DND-41 (cell line): ENCODE measurements at regions not wholly inside any gene's neighbourhood (a gene's known extent, or its start where the extent isn't known, plus 50 kb on each side); places are given as distances from the start of the nearest gene placed in this dataset.

ENCODE experiments used
- ATAC-seq: fragments of 200-7000 bp; cut with Tn5 transposase; 3 replicates; pipeline ENCODE4 v1.9.1; 2021; ENCODE audit warnings: low read depth; ENCODE audit not compliant: insufficient read depth
- DNase-seq: peaks from one replicate; pipeline ENCODE4 v3.0.0-alpha.2; 2020
- H2AFZ ChIP-seq: 2 replicates; pipeline ENCODE4 v1.6.0; 2012; ENCODE audit warnings: low read depth, low read length
- H3K27ac ChIP-seq: 2 replicates; pipeline ENCODE4 v1.5.1; 2012; ENCODE audit warnings: low read length, inconsistent platforms
- H3K27me3 ChIP-seq: fragments of 200-600 bp; sonication (generic); 2 replicates; pipeline ENCODE4 v1.6.0; 2012; ENCODE audit warnings: low read length, mild to moderate bottlenecking, inconsistent platforms; ENCODE audit not compliant: insufficient read depth, poor library complexity
- H3K36me3 ChIP-seq: 2 replicates; pipeline ENCODE4 v1.5.1; 2012; ENCODE audit warnings: low read length, inconsistent platforms; ENCODE audit not compliant: insufficient read depth
- H3K4me1 ChIP-seq: 2 replicates; pipeline ENCODE4 v1.5.1; 2012; ENCODE audit warnings: mild to moderate bottlenecking, low read length; ENCODE audit not compliant: insufficient read depth
- H3K4me2 ChIP-seq: 2 replicates; pipeline ENCODE4 v1.6.0; 2012; ENCODE audit warnings: mild to moderate bottlenecking, moderate library complexity, low read length, inconsistent platforms; ENCODE audit not compliant: insufficient read depth
- H3K4me3 ChIP-seq, 2 experiments: fragments of 200-600 bp in 1 of 2; shearing (Covaris generic) in 1 of 2; 2 replicates each; pipeline ENCODE4 v1.5.1; 2012 to 2016; ENCODE audit warnings: inconsistent platforms in 2 of 2, low read length in 2 of 2, mild to moderate bottlenecking in 2 of 2, low read depth in 1 of 2, moderate library complexity in 1 of 2
- H3K79me2 ChIP-seq: 2 replicates; pipeline ENCODE4 v1.6.0; 2012; ENCODE audit warnings: low read length, inconsistent platforms; ENCODE audit not compliant: insufficient read depth
- H3K9ac ChIP-seq: 2 replicates; pipeline ENCODE4 v1.6.0; 2012; ENCODE audit warnings: low read depth, mild to moderate bottlenecking, inconsistent platforms, low read length, moderate library complexity
- H3K9me3 ChIP-seq: 2 replicates; pipeline ENCODE4 v1.5.1; 2012; ENCODE audit warnings: low read length, moderate library complexity, mild to moderate bottlenecking, inconsistent platforms; ENCODE audit not compliant: insufficient read depth, severe bottlenecking
- H4K20me1 ChIP-seq: 2 replicates; pipeline ENCODE4 v1.6.0; 2012; ENCODE audit warnings: low read length; ENCODE audit not compliant: insufficient read depth
- CTCF ChIP-seq: IDR thresholded peaks from 2 replicates; pipeline ENCODE4 v1.5.1; 2012; ENCODE audit warnings: borderline replicate concordance, low read length, moderate library complexity, mild to moderate bottlenecking; ENCODE audit not compliant: poor library complexity, severe bottlenecking; ENCODE audit errors: extremely low read depth
- EZH2 ChIP-seq: IDR thresholded peaks from 3 replicates; pipeline ENCODE4 v1.6.1; 2012; ENCODE audit warnings: borderline replicate concordance, low read depth, mild to moderate bottlenecking, moderate library complexity, low read length, inconsistent platforms; ENCODE audit not compliant: severe bottlenecking

GRCh38 chr15:70181626-70182255 is 84.0 kb upstream of the TLE3 start:
- no peaks in the 10 kb centered on the region for H3K79me2 ChIP-seq
- no peak overlapping the region for H2AFZ ChIP-seq
- no peak overlapping the region for H3K27ac ChIP-seq

GRCh38 chr15:70180186-70180875 is 82.6 kb upstream of the TLE3 start:
- no peak for DNase-seq
- ATAC-seq = no peak
- no peak for TF ChIP-seq CTCF
- TF ChIP-seq EZH2 = no peak
- Histone ChIP-seq H3K4me1 (no peaks in the 10 kb centered on the region), H3K27me3 (no peaks in the 10 kb centered on the region), H4K20me1 (no peaks in the 10 kb centered on the region), H2AFZ (no peak overlapping the region), H3K36me3 (no peaks in the 10 kb centered on the region), H3K9me3 (no peaks in the 10 kb centered on the region), H3K9ac (no peak overlapping the region), H3K4me3 (no peak overlapping the region), H3K4me2 (no peak overlapping the region), H3K27ac (no peak overlapping the region), H3K79me2 (no peaks in the 10 kb centered on the region)

More at GRCh38 chr15:70181626-70182255, 84.0 kb upstream of the TLE3 start:
- H3K9me3 ChIP-seq = no peaks in the 10 kb centered on the region
- TF ChIP-seq EZH2 (no peak), CTCF (no peak)
- H3K4me2 ChIP-seq = no peak overlapping the region
- H3K4me1 ChIP-seq = no peaks in the 10 kb centered on the region
- H3K36me3 ChIP-seq = no peaks in the 10 kb centered on the region
- no peak overlapping the region for H3K9ac ChIP-seq
- H3K27me3 ChIP-seq = no peaks in the 10 kb centered on the region
- no peaks in the 10 kb centered on the region for H4K20me1 ChIP-seq
- H3K4me3 ChIP-seq = no peak overlapping the region
- ATAC-seq = no peak
- no peak for DNase-seq

- TF ChIP-seq CTCF = no peak
- TF ChIP-seq EZH2 = no peak
- Histone ChIP-seq H3K27ac (no peak overlapping the region), H3K4me1 (no peaks in the 10 kb centered on the region), H3K36me3 (no peaks in the 10 kb centered on the region), H2AFZ (no peak overlapping the region), H4K20me1 (no peaks in the 10 kb centered on the region), H3K9me3 (no peaks in the 10 kb centered on the region), H3K4me3 (no peak overlapping the region), H3K27me3 (no peaks in the 10 kb centered on the region), H3K4me2 (no peak overlapping the region), H3K79me2 (no peaks in the 10 kb centered on the region), H3K9ac (no peak overlapping the region)
- ATAC-seq = no peak
- DNase-seq = no peak
Observed at GRCh38 chr15:70179309-70179892, 81.7 kb upstream of the TLE3 start.
